Pancreas (tissue), 10 donors: ENCODE measurements at regions not wholly inside any gene's neighbourhood (a gene's known extent, or its start where the extent isn't known, plus 50 kb on each side); places are given as distances from the start of the nearest gene placed in this dataset.

Experiments
- ATAC-seq, 4 donors: fragments of 200-7000 bp; cut with Tn5 transposase; one replicate each; pipeline versions ENCODE4 v1.8.0 to v1.9.1; 2020; ENCODE audit warnings: mild to moderate bottlenecking in 4 of 4, moderate library complexity in 4 of 4
- DNase-seq, 6 donors: peaks; one replicate each; pipeline ENCODE4 v3.0.0-alpha.2; 2020
- FAIRE-seq: peaks from 2 replicates; lab custom pipeline; 2012; peaks lifted over from hg19 to GRCh38; lab: Jason Lieb, UNC
- H3K27ac ChIP-seq, 4 donors: fragments of 200-600 bp; sonication (generic); 1 replicate in 3 of 4; 2 replicates in 1 of 4; pipeline versions ENCODE4 v1.5.0 to v1.8.0; 2020
- H3K27me3 ChIP-seq, 4 donors: fragments of 200-600 bp; one replicate each; pipeline ENCODE4 v1.8.0; 2021
- H3K36me3 ChIP-seq, 3 donors: fragments of 200-600 bp; sonication (generic) in 1 of 3; one replicate each; pipeline versions ENCODE4 v1.5.0 to v1.8.0; 2020 to 2021
- H3K4me1 ChIP-seq, 3 donors: fragments of 200-600 bp; one replicate each; pipeline ENCODE4 v1.8.0; 2021
- H3K4me3 ChIP-seq, 4 donors: fragments of 200-600 bp; sonication (generic) in 2 of 4; one replicate each; pipeline versions ENCODE4 v1.5.0 to v1.8.0; 2020 to 2021
- H3K9me3 ChIP-seq, 4 donors: fragments of 200-600 bp; one replicate each; pipeline ENCODE4 v1.8.0; 2021
- CTCF ChIP-seq, 4 donors: fragments of 200-600 bp; sonication (generic) in 3 of 4; IDR thresholded peaks; one replicate each; pipeline versions ENCODE4 v1.5.0 to v1.8.0; 2021; ENCODE audit warnings: antibody characterized with exemption in 4 of 4
- WGBS, 2 donors: extraction: QIAGEN DNeasy Blood & Tissue Kit; methylation state at CpG; one replicate each; pipeline ENCODE4 v1.1.7; 2013; 5-methylcytosine and 5-hydroxymethylcytosine counted together
- intact Hi-C, 3 donors: fragments of 100-400 bp; cut with DNase I; formaldehyde crosslinking; loops; one replicate each; pipeline versions ENCODE4 v1.11.1 to v1.14.2; 2022
- donor health status: healthy with polysubstance abuse.
- donor health status: DM: no; HTN: no; CAD: no; lungs with moderate emphysema.
- donor health status: DM: no; HTN: no; CAD: no.
- donor health status: control.
- donor health status: control.
- donor health status: Bipolar disorder and iron deficiency.
- donor health status: DM: yes; HTN: yes; CAD: no.
- donor health status: DM: no; HTN: no; CAD: no.
- donor health status: DM: no; HTN: no; CAD: no.
- donor health status: DM: yes; HTN: yes; CAD: no.

GRCh38 chr21:17455451-17455850 lies 57.4 kb upstream of the CXADR start:
- ATAC-seq = no peak
- no peak for FAIRE-seq
- 76 to 80% methylated on average over 6 of the region's 6 CpGs for WGBS, 2 donors
- Histone ChIP-seq H3K9me3 (no peaks in the 10 kb centered on the region), H3K27ac (no peak overlapping the region), H3K27me3 (no peaks in the 10 kb centered on the region), H3K4me3 (no peak overlapping the region), H3K4me1 (peaks cover 0 to 12% (median 6%) of the 10 kb centered on the region in 3 donors), H3K36me3 (no peaks in the 10 kb centered on the region)
- TF ChIP-seq CTCF (IDR thresholded peaks at IDR 0.05) = no peak
- intact Hi-C loops = no loop called here
- DNase-seq = no peak

- no peak overlapping the region for H3K27ac ChIP-seq
- 64 to 75% methylated on average over 6 of the region's 6 CpGs for WGBS, 2 donors
- no peaks in the 10 kb centered on the region for H3K36me3 ChIP-seq
- TF ChIP-seq CTCF (IDR thresholded peaks at IDR 0.05) = no peak
- FAIRE-seq (no peak), DNase-seq (no peak), ATAC-seq (no peak)
- H3K4me1 ChIP-seq = peaks cover 9 to 22% (median 9%) of the 10 kb centered on the region in 3 donors
- H3K9me3 ChIP-seq = no peaks in the 10 kb centered on the region
- H3K27me3 ChIP-seq = no peaks in the 10 kb centered on the region
- intact Hi-C loops = no loop called here
- no peak overlapping the region for H3K4me3 ChIP-seq
These were observed 54.6 kb upstream of the CXADR start for GRCh38 chr21:17458279-17458678.

- FAIRE-seq = no peak
- no peaks in the 10 kb centered on the region for H3K27me3 ChIP-seq
- 16 to 33% methylated on average over 2 of the region's 2 CpGs for WGBS, 2 donors
These were observed 52.7 kb upstream of the CXADR start for GRCh38 chr21:17460094-17460493.

GRCh38 chr21:17461014-17461413 lies 51.8 kb upstream of the CXADR start:
- Histone ChIP-seq H3K4me3 (no peak overlapping the region), H3K9me3 (no peaks in the 10 kb centered on the region), H3K27ac (peak overlapping the region in 2 of 4 donors; percentile 86 to 90), H3K36me3 (no peaks in the 10 kb centered on the region), H3K27me3 (no peaks in the 10 kb centered on the region), H3K4me1 (peaks cover 9 to 24% (median 18%) of the 10 kb centered on the region in 3 donors)
- TF ChIP-seq CTCF (IDR thresholded peaks at IDR 0.05) = no peak
- peak in 3 of 6 donors; percentile 14 to 38 (median 37) for DNase-seq
- intact Hi-C loops = no loop called here
- peak; percentile 11 to 58 (median 30) for ATAC-seq
- WGBS, 2 donors = 10 to 12% methylated on average over 3 of the region's 3 CpGs
- no peak for FAIRE-seq

More at GRCh38 chr21:17460094-17460493, 52.7 kb upstream of the CXADR start:
- H3K9me3 ChIP-seq = no peaks in the 10 kb centered on the region
- no peak overlapping the region for H3K4me3 ChIP-seq
- no peaks in the 10 kb centered on the region for H3K36me3 ChIP-seq
- DNase-seq (no peak), ATAC-seq (no peak)
- H3K27ac ChIP-seq = peak overlapping the region in 2 of 4 donors; percentile 86 to 90
- peaks cover 9 to 22% (median 15%) of the 10 kb centered on the region in 3 donors for H3K4me1 ChIP-seq
- TF ChIP-seq CTCF (IDR thresholded peaks at IDR 0.05) = no peak
- intact Hi-C loops = no loop called here

GRCh38 chr21:17461582-17461981 lies 51.3 kb upstream of the CXADR start:
- ATAC-seq (peak; percentile 1 to 11 (median 5)), FAIRE-seq (no peak), DNase-seq (no peak)
- Histone ChIP-seq H3K9me3 (no peaks in the 10 kb centered on the region), H3K36me3 (no peaks in the 10 kb centered on the region), H3K27ac (peak overlapping the region in 3 of 4 donors; percentile 75 to 90 (median 86)), H3K27me3 (no peaks in the 10 kb centered on the region), H3K4me3 (no peak overlapping the region), H3K4me1 (peaks cover 9 to 30% (median 24%) of the 10 kb centered on the region in 3 donors)
- WGBS, 2 donors = 36 to 52% methylated on average over 4 of the region's 4 CpGs
- TF ChIP-seq CTCF (IDR thresholded peaks at IDR 0.05) = no peak
- intact Hi-C loops = no loop called here
